ENCODE measurements at regions not wholly inside any gene's neighbourhood (a gene's known extent, or its start where the extent isn't known, plus 50 kb on each side); places are given as distances from the start of the nearest gene placed in this dataset.

- TF ChIP-seq CTCF (IDR thresholded peaks at IDR 0.05; ENCODE audit: insufficient read depth, low read length, poor library complexity, severe bottlenecking) (no peak), EZH2phosphoT487 (conservative IDR thresholded peaks at IDR 0.05; ENCODE audit: low read length) (no peak)
These were observed 186.5 kb downstream of the RTP5 start for GRCh38 chr2:242056026-242056425.

Measured in SU-DHL-6 (cell line).